ENCODE measurements at regions not wholly inside any gene's neighbourhood (a gene's known extent, or its start where the extent isn't known, plus 50 kb on each side); places are given as distances from the start of the nearest gene placed in this dataset.

GRCh38 chr13:88345171-88345847 is 674.1 kb downstream of the SLITRK5 start:
- Histone ChIP-seq H3K27me3 (ENCODE audit: control insufficient read depth in 4 of 4, insufficient read depth in 4 of 4, low read length in 3 of 4) (no peaks in the 10 kb centered on the region), H3K9me3 (ENCODE audit: control insufficient read depth in 4 of 4, low read length in 3 of 4) (peaks cover 0 to 5% (median 4%) of the 10 kb centered on the region in 4 donors), H3K9ac (ENCODE audit: low read depth in 1 of 2, low read length in 2 of 2) (no peak overlapping the region), H3K4me3 (ENCODE audit: low read depth in 1 of 3, low read length in 3 of 3) (no peak overlapping the region), H3K4me1 (ENCODE audit: control insufficient read depth in 4 of 4, insufficient read depth in 4 of 4, low read length in 3 of 4) (no peaks in the 10 kb centered on the region), H3K36me3 (ENCODE audit: control insufficient read depth in 4 of 4, insufficient read depth in 3 of 4, low read depth in 1 of 4, low read length in 3 of 4) (no peaks in the 10 kb centered on the region), H3K27ac (ENCODE audit: low read depth in 1 of 2, low read length in 2 of 2) (no peak overlapping the region)
- TF ChIP-seq CTCF (IDR thresholded peaks at IDR 0.05; ENCODE audit: low read depth, low read length, missing input control), result no peak
- TF ChIP-seq EGR1 (IDR thresholded peaks at IDR 0.05; ENCODE audit: low read depth in 2 of 2), result no peak
- no peak for TF ChIP-seq GABPA (IDR thresholded peaks at IDR 0.05 in 1 of 2, conservative IDR thresholded peaks at IDR 0.05 in 1 of 2)
- no peak for TF ChIP-seq HNF4G (IDR thresholded peaks at IDR 0.05)
- TF ChIP-seq FOXA2 (IDR thresholded peaks at IDR 0.05), result no peak
- no peak for TF ChIP-seq YY1 (IDR thresholded peaks at IDR 0.05)
- no peak for TF ChIP-seq RAD21 (IDR thresholded peaks at IDR 0.05)
- no peak for TF ChIP-seq RXRA (IDR thresholded peaks at IDR 0.05)
- no peak for TF ChIP-seq TAF1 (conservative IDR thresholded peaks at IDR 0.05)
- TF ChIP-seq FOXA1 (IDR thresholded peaks at IDR 0.05), result no peak
- no peak for TF ChIP-seq ZBTB33 (IDR thresholded peaks at IDR 0.05)
- TF ChIP-seq JUND (IDR thresholded peaks at IDR 0.05), result no peak
- no peak for DNase-seq (ENCODE audit: low spot score)
- WGBS, result 96% methylated on average over 57 of the region's 59 CpGs

- 37% methylated on average over 2 of the region's 2 CpGs for WGBS
- Histone ChIP-seq H3K4me3 (ENCODE audit: low read depth in 1 of 3, low read length in 3 of 3) (no peak overlapping the region), H3K27ac (ENCODE audit: low read depth in 1 of 2, low read length in 2 of 2) (no peak overlapping the region), H3K36me3 (ENCODE audit: control insufficient read depth in 4 of 4, insufficient read depth in 3 of 4, low read depth in 1 of 4, low read length in 3 of 4) (no peaks in the 10 kb centered on the region), H3K27me3 (ENCODE audit: control insufficient read depth in 4 of 4, insufficient read depth in 4 of 4, low read length in 3 of 4) (no peaks in the 10 kb centered on the region), H3K9me3 (ENCODE audit: control insufficient read depth in 4 of 4, low read length in 3 of 4) (no peaks in the 10 kb centered on the region), H3K9ac (ENCODE audit: low read depth in 1 of 2, low read length in 2 of 2) (no peak overlapping the region), H3K4me1 (ENCODE audit: control insufficient read depth in 4 of 4, insufficient read depth in 4 of 4, low read length in 3 of 4) (no peaks in the 10 kb centered on the region)
- DNase-seq (ENCODE audit: low spot score), result no peak
- TF ChIP-seq HNF4G (IDR thresholded peaks at IDR 0.05) (no peak), NR2F2 (IDR thresholded peaks at IDR 0.05) (no peak), RAD21 (IDR thresholded peaks at IDR 0.05) (no peak), MAX (IDR thresholded peaks at IDR 0.05) (no peak), REST (IDR thresholded peaks at IDR 0.05) (no peak), EGR1 (IDR thresholded peaks at IDR 0.05; ENCODE audit: low read depth in 2 of 2) (no peak), ZBTB33 (IDR thresholded peaks at IDR 0.05) (no peak), SP1 (IDR thresholded peaks at IDR 0.05) (no peak)
These were observed 689.6 kb downstream of the SLITRK5 start for GRCh38 chr13:88360761-88361160.

Measured in liver (tissue), 8 donors.